Adrenal gland (tissue), 9 donors: ENCODE measurements at regions not wholly inside any gene's neighbourhood (a gene's known extent, or its start where the extent isn't known, plus 50 kb on each side); places are given as distances from the start of the nearest gene placed in this dataset.

Experiments
- DNase-seq, 7 donors: peaks; one replicate each; pipeline ENCODE4 v3.0.0-alpha.2; 2019 to 2020
- H3K27ac ChIP-seq, 5 donors: fragments of 200-600 bp; sonication (generic) in 4 of 5; 1 replicate in 3 of 5; 2 replicates in 2 of 5; pipeline versions ENCODE4 v1.5.1 to v1.8.0; 2016 to 2020; ENCODE audit warnings: mild to moderate bottlenecking in 1 of 5
- H3K27me3 ChIP-seq: fragments of 200-600 bp; 2 replicates; pipeline ENCODE4 v1.8.0; 2021
- H3K36me3 ChIP-seq, 2 donors: fragments of 200-600 bp; replicated peaks in 1 of 2; 1 replicate in 1 of 2; 2 replicates in 1 of 2; pipeline versions ENCODE4 v1.5.1 to v1.8.0; 2018 to 2022
- H3K4me1 ChIP-seq, 2 donors: fragments of 200-600 bp; replicated peaks in 1 of 2; 1 replicate in 1 of 2; 2 replicates in 1 of 2; pipeline versions ENCODE4 v1.5.1 to v1.8.0; 2018 to 2021
- H3K4me3 ChIP-seq, 4 donors: fragments of 200-600 bp; sonication (generic) in 3 of 4; one replicate each; pipeline ENCODE4 v1.5.1; 2016 to 2018
- H3K9me3 ChIP-seq, 3 donors: fragments of 200-600 bp; sonication (generic) in 1 of 3; replicated peaks in 1 of 3; 1 replicate in 2 of 3; 2 replicates in 1 of 3; pipeline versions ENCODE4 v1.5.1 to v1.8.0; 2016 to 2021
- CTCF ChIP-seq, 6 experiments: fragments of 450-650 bp in 4 of 6; fragments of 200-600 bp in 2 of 6; sonication (generic) in 1 of 6; IDR thresholded peaks; 1 replicate in 5 of 6; 2 replicates in 1 of 6; pipeline versions ENCODE4 v1.5.1 to v1.8.0; 2016 to 2021; ENCODE audit warnings: antibody characterized with exemption in 6 of 6, mild to moderate bottlenecking in 2 of 6, moderate library complexity in 1 of 6
- POLR2A ChIP-seq, 2 donors: fragments of 450-650 bp; IDR thresholded peaks; one replicate each; pipeline ENCODE4 v1.6.1; 2017; ENCODE audit warnings: antibody characterized with exemption in 2 of 2, mild to moderate bottlenecking in 2 of 2, moderate library complexity in 1 of 2
- WGBS, 4 donors: extraction: QIAGEN DNeasy Blood & Tissue Kit in 2 of 4; methylation state at CpG; one replicate each; pipeline versions ENCODE4 v1.1.5 to v1.1.7; 2013 to 2017; 5-methylcytosine and 5-hydroxymethylcytosine counted together
- intact Hi-C, 2 donors: fragments of 100-400 bp; cut with DNase I; formaldehyde crosslinking; loops; one replicate each; pipeline versions ENCODE4 v1.14.1 to v1.15.0; 2022 to 2023
- donor health status: healthy with polysubstance abuse.
- donor health status: Bipolar disorder and iron deficiency.
- donor health status: DM: yes; HTN: yes; CAD: no.
- donor health status: DM: no; HTN: no; CAD: no.
- donor health status: DM: no; HTN: no; CAD: no.

- WGBS, 4 donors, result 28 to 36% (median 31%) methylated on average over 8 of the region's 8 CpGs
- H3K4me3 ChIP-seq, result no peak overlapping the region
- peak; percentile 70 to 84 (median 77) for DNase-seq
- TF ChIP-seq POLR2A (IDR thresholded peaks at IDR 0.05) (no peak), CTCF (IDR thresholded peaks at IDR 0.05) (peak; percentile 72 to 93 (median 82))
- intact Hi-C loops, result loop anchor here (5.0 to 10.0 kb wide), 2 partner anchors 122 to 124 kb away; no protein-coding TSS in a partner anchor
- no peaks in the 10 kb centered on the region for H3K9me3 ChIP-seq
- no peaks in the 10 kb centered on the region for H3K27me3 ChIP-seq
- no peak overlapping the region for H3K27ac ChIP-seq
- H3K4me1 ChIP-seq, result peaks cover 0 to 4% of the 10 kb centered on the region in 2 donors
- no peaks in the 10 kb centered on the region for H3K36me3 ChIP-seq
These were observed 503.5 kb upstream of the PKN2 start for GRCh38 chr1:88180449-88181108.

GRCh38 chr1:88186911-88187310 is 497.2 kb upstream of the PKN2 start:
- DNase-seq, result no peak
- Histone ChIP-seq H3K4me1 (no peaks in the 10 kb centered on the region), H3K4me3 (no peak overlapping the region), H3K27me3 (no peaks in the 10 kb centered on the region), H3K27ac (no peak overlapping the region), H3K36me3 (no peaks in the 10 kb centered on the region), H3K9me3 (no peaks in the 10 kb centered on the region)
- TF ChIP-seq CTCF (IDR thresholded peaks at IDR 0.05), result no peak
- TF ChIP-seq POLR2A (IDR thresholded peaks at IDR 0.05), result no peak
- intact Hi-C loops, result loop anchor here in 1 of 2 donors (10.0 kb wide), 1 partner anchor 118 kb away; no protein-coding TSS in a partner anchor

GRCh38 chr1:88188038-88188437 is 496.0 kb upstream of the PKN2 start:
- DNase-seq, result no peak
- H3K27ac ChIP-seq, result no peak overlapping the region
- H3K4me3 ChIP-seq, result no peak overlapping the region
- TF ChIP-seq POLR2A (IDR thresholded peaks at IDR 0.05), result no peak
- no peak for TF ChIP-seq CTCF (IDR thresholded peaks at IDR 0.05)
- no peaks in the 10 kb centered on the region for H3K4me1 ChIP-seq
- intact Hi-C loops, result loop anchor here in 1 of 2 donors (10.0 kb wide), 1 partner anchor 117 kb away; no protein-coding TSS in a partner anchor
- no peaks in the 10 kb centered on the region for H3K36me3 ChIP-seq
- no peaks in the 10 kb centered on the region for H3K9me3 ChIP-seq
- no peaks in the 10 kb centered on the region for H3K27me3 ChIP-seq

- intact Hi-C loops, result loop anchor here in 1 of 2 donors (10.0 kb wide), 1 partner anchor 115 kb away; no protein-coding TSS in a partner anchor
- no peaks in the 10 kb centered on the region for H3K27me3 ChIP-seq
- no peaks in the 10 kb centered on the region for H3K36me3 ChIP-seq
- WGBS, 4 donors, result 83 to 92% (median 91%) methylated on average over 2 of the region's 2 CpGs
- no peaks in the 10 kb centered on the region for H3K4me1 ChIP-seq
- H3K27ac ChIP-seq, result no peak overlapping the region
- no peak for DNase-seq
- no peaks in the 10 kb centered on the region for H3K9me3 ChIP-seq
- no peak for TF ChIP-seq POLR2A (IDR thresholded peaks at IDR 0.05)
- TF ChIP-seq CTCF (IDR thresholded peaks at IDR 0.05), result no peak
- H3K4me3 ChIP-seq, result no peak overlapping the region
These were observed 494.5 kb upstream of the PKN2 start for GRCh38 chr1:88189525-88189924.
